Aorta (tissue), 5 donors: ENCODE measurements at regions not wholly inside any gene's neighbourhood (a gene's known extent, or its start where the extent isn't known, plus 50 kb on each side); places are given as distances from the start of the nearest gene placed in this dataset.
"Not testable (repeated sequence)": the region's sequence is repeated elsewhere in the genome, so short reads cannot be mapped to it uniquely, and the experiment has no call there.

Experiments
- ATAC-seq: fragments of 200-7000 bp; cut with Tn5 transposase; one replicate; pipeline ENCODE4 v1.9.1; 2022; ENCODE audit warnings: moderate library complexity; ENCODE audit not compliant: low FRiP score
- DNase-seq, 2 donors: peaks; one replicate each; pipeline ENCODE4 v3.0.0-alpha.2; 2020
- H3K27ac ChIP-seq, 2 donors: one replicate each; pipeline ENCODE4 v1.5.1; 2013; ENCODE audit warnings: low read length in 2 of 2, mild to moderate bottlenecking in 2 of 2, moderate library complexity in 2 of 2, control low read depth in 1 of 2, inconsistent platforms in 1 of 2, low read depth in 1 of 2
- H3K27me3 ChIP-seq, 2 donors: one replicate each; pipeline ENCODE4 v1.6.1; 2013; ENCODE audit warnings: control low read depth in 1 of 2, low read length in 1 of 2, mild to moderate bottlenecking in 1 of 2, moderate library complexity in 1 of 2; ENCODE audit not compliant: insufficient read depth in 2 of 2, control insufficient read depth in 1 of 2
- H3K36me3 ChIP-seq, 2 donors: one replicate each; pipeline ENCODE4 v1.6.1; 2013; ENCODE audit warnings: control low read depth in 1 of 2, low read length in 1 of 2, mild to moderate bottlenecking in 1 of 2; ENCODE audit not compliant: insufficient read depth in 2 of 2, control insufficient read depth in 1 of 2
- H3K4me1 ChIP-seq, 2 donors: one replicate each; pipeline ENCODE4 v1.6.1; 2013; ENCODE audit warnings: low read length in 2 of 2, control low read depth in 1 of 2, mild to moderate bottlenecking in 1 of 2, moderate library complexity in 1 of 2; ENCODE audit not compliant: insufficient read depth in 2 of 2, control insufficient read depth in 1 of 2
- H3K4me3 ChIP-seq, 2 donors: one replicate each; pipeline ENCODE4 v1.5.1; 2013; ENCODE audit warnings: low read length in 2 of 2, control low read depth in 1 of 2, mild to moderate bottlenecking in 1 of 2
- H3K9me3 ChIP-seq: one replicate; pipeline ENCODE4 v1.6.1; 2013; ENCODE audit warnings: mild to moderate bottlenecking, low read length; ENCODE audit not compliant: control insufficient read depth
- WGBS, 2 donors: extraction: QIAGEN DNeasy Blood & Tissue Kit; methylation state at CpG; one replicate each; pipeline ENCODE4 v1.1.7; 2013; 5-methylcytosine and 5-hydroxymethylcytosine counted together
- intact Hi-C, 2 donors: fragments of 100-400 bp; cut with DNase I; formaldehyde crosslinking; loops; one replicate each; pipeline versions ENCODE4 v1.14.2 to v1.15.0; 2022
- donor health status: healthy with polysubstance abuse.
- donor health status: Bipolar disorder and iron deficiency.
- donor health status: DM: no; HTN: no; CAD: no.
- donor health status: DM: no; HTN: no; CAD: no.
- donor health status: DM: yes; HTN: yes; CAD: no.

GRCh38 chr12:111268738-111269572 is 99.9 kb downstream of the PHETA1 start:
- WGBS, 2 donors = 76 to 78% methylated on average over 16 of the region's 16 CpGs
- no peaks in the 10 kb centered on the region for H3K36me3 ChIP-seq
- ATAC-seq (no peak), DNase-seq (no peak)
- intact Hi-C loops = no loop called here
- H3K4me1 ChIP-seq = no peaks in the 10 kb centered on the region
- H3K9me3 ChIP-seq = no peaks in the 10 kb centered on the region
- no peak overlapping the region for H3K4me3 ChIP-seq
- peaks cover 0 to 5% of the 10 kb centered on the region in 2 donors for H3K27me3 ChIP-seq
- H3K27ac ChIP-seq = no peak overlapping the region

GRCh38 chr12:111267144-111267543 is 101.8 kb downstream of the PHETA1 start:
- no peaks in the 10 kb centered on the region for H3K36me3 ChIP-seq
- H3K27ac ChIP-seq = no peak overlapping the region
- WGBS, 2 donors = 38 to 42% methylated on average over 8 of the region's 8 CpGs
- intact Hi-C loops = no loop called here
- H3K4me3 ChIP-seq = no peak overlapping the region
- no peaks in the 10 kb centered on the region for H3K27me3 ChIP-seq
- no peaks in the 10 kb centered on the region for H3K9me3 ChIP-seq
- DNase-seq (no peak), ATAC-seq (no peak)
- no peaks in the 10 kb centered on the region for H3K4me1 ChIP-seq

- intact Hi-C loops = no loop called here
- no peaks in the 10 kb centered on the region for H3K9me3 ChIP-seq
- H3K36me3 ChIP-seq = no peaks in the 10 kb centered on the region
- H3K4me1 ChIP-seq = no peaks in the 10 kb centered on the region
- no peak overlapping the region for H3K4me3 ChIP-seq
- DNase-seq (no peak), ATAC-seq (no peak)
- whole genome bisulfite sequencing, 2 donors = 56 to 62% methylated on average over 6 of the region's 6 CpGs
- H3K27ac ChIP-seq = no peak overlapping the region
- no peaks in the 10 kb centered on the region for H3K27me3 ChIP-seq
Observed at GRCh38 chr12:111261911-111262676, 106.8 kb downstream of the PHETA1 start.

- Histone ChIP-seq H3K4me3 (no peak overlapping the region), H3K27me3 (no peaks in the 10 kb centered on the region), H3K9me3 (no peaks in the 10 kb centered on the region), H3K36me3 (no peaks in the 10 kb centered on the region), H3K4me1 (no peaks in the 10 kb centered on the region), H3K27ac (no peak overlapping the region)
- WGBS, 2 donors = 72 to 79% methylated on average over 5 of the region's 5 CpGs
- DNase-seq = no peak
- ATAC-seq = no peak
- intact Hi-C loops = no loop called here
Observed at GRCh38 chr12:111260732-111261131, 108.2 kb downstream of the PHETA1 start.

GRCh38 chr12:111259231-111259630 is 109.7 kb downstream of the PHETA1 start:
- Histone ChIP-seq H3K36me3 (no peaks in the 10 kb centered on the region), H3K27ac (no peak overlapping the region), H3K9me3 (no peaks in the 10 kb centered on the region), H3K4me1 (no peaks in the 10 kb centered on the region), H3K27me3 (no peaks in the 10 kb centered on the region), H3K4me3 (no peak overlapping the region)
- intact Hi-C loops = no loop called here
- no peak for DNase-seq
- 89% methylated on average over 4 of the region's 4 CpGs for WGBS, 2 donors
- ATAC-seq = no peak

GRCh38 chr12:111258081-111258480 is 110.8 kb downstream of the PHETA1 start:
- H3K4me1 ChIP-seq, H3K36me3 ChIP-seq, H3K27me3 ChIP-seq, DNase-seq, ATAC-seq, intact Hi-C loops, H3K4me3 ChIP-seq, H3K9me3 ChIP-seq, H3K27ac ChIP-seq: not testable (repeated sequence)
- 93 to 94% methylated on average over 10 of the region's 10 CpGs for WGBS, 2 donors

- no peak overlapping the region for H3K27ac ChIP-seq
- no peaks in the 10 kb centered on the region for H3K9me3 ChIP-seq
- intact Hi-C loops = no loop called here
- no peaks in the 10 kb centered on the region for H3K36me3 ChIP-seq
- DNase-seq (no peak), ATAC-seq (no peak)
- H3K4me3 ChIP-seq = no peak overlapping the region
- H3K27me3 ChIP-seq = no peaks in the 10 kb centered on the region
- H3K4me1 ChIP-seq = no peaks in the 10 kb centered on the region
Observed at GRCh38 chr12:111257435-111257902, 111.4 kb downstream of the PHETA1 start.

- H3K4me3 ChIP-seq = no peak overlapping the region
- H3K36me3 ChIP-seq = no peaks in the 10 kb centered on the region
- no peaks in the 10 kb centered on the region for H3K4me1 ChIP-seq
- no peaks in the 10 kb centered on the region for H3K9me3 ChIP-seq
- H3K27me3 ChIP-seq = no peaks in the 10 kb centered on the region
- no peak overlapping the region for H3K27ac ChIP-seq
- intact Hi-C loops = no loop called here
- no peak for DNase-seq
- 64 to 72% methylated on average over 10 of the region's 10 CpGs for WGBS, 2 donors
- no peak for ATAC-seq
Observed at GRCh38 chr12:111256629-111257434, 112.1 kb downstream of the PHETA1 start.
